NB4 (cell line): ENCODE measurements at regions not wholly inside any gene's neighbourhood (a gene's known extent, or its start where the extent isn't known, plus 50 kb on each side); places are given as distances from the start of the nearest gene placed in this dataset.

ENCODE experiments used
- DNase-seq: peaks from one replicate; pipeline ENCODE4 v3.0.0; 2010; ENCODE audit warnings: low read depth
- H3K4me3 ChIP-seq: one replicate; pipeline ENCODE4 v1.5.1; 2011; ENCODE audit warnings: mild to moderate bottlenecking, low read depth, low read length, moderate library complexity
- CTCF ChIP-seq: IDR thresholded peaks from one replicate; pipeline ENCODE4 v1.5.1; 2012; ENCODE audit warnings: low read depth, low read length
- MAX ChIP-seq: IDR thresholded peaks from 2 replicates; pipeline ENCODE4 v1.6.1; 2011; ENCODE audit warnings: low read depth, low read length
- MYC ChIP-seq: IDR thresholded peaks from 2 replicates; pipeline ENCODE4 v1.6.1; 2011; ENCODE audit warnings: low read depth, low read length
- POLR2A ChIP-seq: IDR thresholded peaks from 2 replicates; pipeline ENCODE4 v1.6.1; 2011; ENCODE audit warnings: mild to moderate bottlenecking; ENCODE audit not compliant: insufficient read length; ENCODE audit errors: extremely low read depth

- DNase-seq = no peak
- H3K4me3 ChIP-seq = no peak overlapping the region
- TF ChIP-seq MYC (no peak), CTCF (no peak), MAX (no peak), POLR2A (no peak)
Observed at GRCh38 chr15:39358441-39359041, 222.3 kb upstream of the THBS1 start.

- DNase-seq = no peak
- no peak overlapping the region for H3K4me3 ChIP-seq
- TF ChIP-seq MYC = no peak
- no peak for TF ChIP-seq CTCF
- no peak for TF ChIP-seq MAX
Observed at GRCh38 chr15:39359771-39360170, 221.1 kb upstream of the THBS1 start.

- TF ChIP-seq MAX = no peak
- no peak for TF ChIP-seq MYC
- TF ChIP-seq CTCF = no peak
- TF ChIP-seq POLR2A = no peak
- no peak overlapping the region for H3K4me3 ChIP-seq
- no peak for DNase-seq
Observed at GRCh38 chr15:39360452-39360851, 220.4 kb upstream of the THBS1 start.

GRCh38 chr15:39361497-39361896 is 219.4 kb upstream of the THBS1 start:
- no peak overlapping the region for H3K4me3 ChIP-seq
- TF ChIP-seq CTCF = no peak
- no peak for TF ChIP-seq MAX
- TF ChIP-seq POLR2A = no peak
- TF ChIP-seq MYC = no peak
- no peak for DNase-seq

- DNase-seq = no peak
- TF ChIP-seq MAX (no peak), CTCF (no peak), MYC (no peak), POLR2A (no peak)
- no peak overlapping the region for H3K4me3 ChIP-seq
Observed at GRCh38 chr15:39362821-39363561, 217.9 kb upstream of the THBS1 start.
